ENCODE measurements at regions not wholly inside any gene's neighbourhood (a gene's known extent, or its start where the extent isn't known, plus 50 kb on each side); places are given as distances from the start of the nearest gene placed in this dataset.

GRCh38 chr17:62913991-62914570, 52.0 kb upstream of the TANC2 start:
- CTCF ChIA-PET: no interaction called here
- POLR2A ChIA-PET: no interaction called here
- TF ChIP-seq FOXM1 (IDR thresholded peaks at IDR 0.05; ENCODE audit: borderline replicate concordance): no peak
- no peak for TF ChIP-seq SUZ12 (IDR thresholded peaks at IDR 0.05)
- no peak for TF ChIP-seq ELF4 (IDR thresholded peaks at IDR 0.05)
- TF ChIP-seq ARNT (IDR thresholded peaks at IDR 0.05): no peak
- no peak for TF ChIP-seq ZNF384 (IDR thresholded peaks at IDR 0.05)
- no peak for TF ChIP-seq SP1 (IDR thresholded peaks at IDR 0.05)
- DNase-seq (ENCODE audit: extremely low spot score): no peak

GRCh38 chr17:62912363-62912762, 53.7 kb upstream of the TANC2 start:
- ChIA-PET CTCF (no interaction called here), POLR2A (no interaction called here)
- TF ChIP-seq CTBP1 (IDR thresholded peaks at IDR 0.05; ENCODE audit: borderline replicate concordance): no peak
- TF ChIP-seq HDGF (IDR thresholded peaks at IDR 0.05; ENCODE audit: borderline replicate concordance): no peak
- no peak for TF ChIP-seq FOXM1 (IDR thresholded peaks at IDR 0.05; ENCODE audit: borderline replicate concordance)
- no peak for TF ChIP-seq ZNF384 (IDR thresholded peaks at IDR 0.05)
- no peak for TF ChIP-seq TARDBP (IDR thresholded peaks at IDR 0.05)
- no peak for TF ChIP-seq ARNT (IDR thresholded peaks at IDR 0.05)
- no peak for TF ChIP-seq FOXK2 (IDR thresholded peaks at IDR 0.05)
- TF ChIP-seq L3MBTL2 (conservative IDR thresholded peaks at IDR 0.05): no peak
- no peak for TF ChIP-seq PKNOX1 (IDR thresholded peaks at IDR 0.05)
- TF ChIP-seq SUZ12 (IDR thresholded peaks at IDR 0.05): no peak
- TF ChIP-seq ELF4 (IDR thresholded peaks at IDR 0.05): no peak
- no peak for TF ChIP-seq NFRKB (IDR thresholded peaks at IDR 0.05)
- no peak for TF ChIP-seq SP1 (IDR thresholded peaks at IDR 0.05)
- no peak for TF ChIP-seq FOXA1 (IDR thresholded peaks at IDR 0.05)
- no peak for TF ChIP-seq BHLHE40 (IDR thresholded peaks at IDR 0.05; ENCODE audit: borderline replicate concordance)
- no peak for TF ChIP-seq LEF1 (IDR thresholded peaks at IDR 0.05; ENCODE audit: borderline replicate concordance)
- DNase-seq (ENCODE audit: extremely low spot score): no peak

- TF ChIP-seq LEF1 (IDR thresholded peaks at IDR 0.05; ENCODE audit: borderline replicate concordance) (no peak), FOXK2 (IDR thresholded peaks at IDR 0.05) (no peak), ELF4 (IDR thresholded peaks at IDR 0.05) (no peak), BHLHE40 (IDR thresholded peaks at IDR 0.05; ENCODE audit: borderline replicate concordance) (no peak), FOXM1 (IDR thresholded peaks at IDR 0.05; ENCODE audit: borderline replicate concordance) (no peak), L3MBTL2 (conservative IDR thresholded peaks at IDR 0.05) (no peak), NFRKB (IDR thresholded peaks at IDR 0.05) (no peak), FOXA1 (IDR thresholded peaks at IDR 0.05) (no peak)
- DNase-seq (ENCODE audit: extremely low spot score): no peak
- POLR2A ChIA-PET: no interaction called here
- CTCF ChIA-PET: no interaction called here
Observed at GRCh38 chr17:62911114-62911513, 54.9 kb upstream of the TANC2 start.

GRCh38 chr17:62910277-62910676, 55.8 kb upstream of the TANC2 start:
- TF ChIP-seq FOXA1 (IDR thresholded peaks at IDR 0.05) (no peak), BHLHE40 (IDR thresholded peaks at IDR 0.05; ENCODE audit: borderline replicate concordance) (no peak), ZNF384 (IDR thresholded peaks at IDR 0.05) (no peak), PKNOX1 (IDR thresholded peaks at IDR 0.05) (no peak), ELF4 (IDR thresholded peaks at IDR 0.05) (no peak), HDGF (IDR thresholded peaks at IDR 0.05; ENCODE audit: borderline replicate concordance) (no peak), FOXK2 (IDR thresholded peaks at IDR 0.05) (no peak), NFRKB (IDR thresholded peaks at IDR 0.05) (no peak), CTBP1 (IDR thresholded peaks at IDR 0.05; ENCODE audit: borderline replicate concordance) (no peak), SUZ12 (IDR thresholded peaks at IDR 0.05) (no peak), LEF1 (IDR thresholded peaks at IDR 0.05; ENCODE audit: borderline replicate concordance) (no peak), SP1 (IDR thresholded peaks at IDR 0.05) (no peak), L3MBTL2 (conservative IDR thresholded peaks at IDR 0.05) (no peak), ARNT (IDR thresholded peaks at IDR 0.05) (no peak), TARDBP (IDR thresholded peaks at IDR 0.05) (no peak), FOXM1 (IDR thresholded peaks at IDR 0.05; ENCODE audit: borderline replicate concordance) (no peak)
- ChIA-PET CTCF (no interaction called here), POLR2A (no interaction called here)
- no peak for DNase-seq (ENCODE audit: extremely low spot score)

- no peak for TF ChIP-seq NFRKB (IDR thresholded peaks at IDR 0.05)
- no peak for TF ChIP-seq ARNT (IDR thresholded peaks at IDR 0.05)
- CTCF ChIA-PET: no interaction called here
- POLR2A ChIA-PET: no interaction called here
- DNase-seq (ENCODE audit: extremely low spot score): no peak
Observed at GRCh38 chr17:62907961-62908360, 58.1 kb upstream of the TANC2 start.

GRCh38 chr17:62906881-62907280, 59.2 kb upstream of the TANC2 start:
- no peak for DNase-seq (ENCODE audit: extremely low spot score)
- ChIA-PET POLR2A (no interaction called here), CTCF (no interaction called here)
- TF ChIP-seq FOXA1 (IDR thresholded peaks at IDR 0.05) (no peak), SUZ12 (IDR thresholded peaks at IDR 0.05) (no peak), FOXK2 (IDR thresholded peaks at IDR 0.05) (no peak), NFRKB (IDR thresholded peaks at IDR 0.05) (no peak)

- TF ChIP-seq CTBP1 (IDR thresholded peaks at IDR 0.05; ENCODE audit: borderline replicate concordance): no peak
- TF ChIP-seq ARNT (IDR thresholded peaks at IDR 0.05): no peak
- TF ChIP-seq TARDBP (IDR thresholded peaks at IDR 0.05): no peak
- TF ChIP-seq SP1 (IDR thresholded peaks at IDR 0.05): no peak
- no peak for TF ChIP-seq BHLHE40 (IDR thresholded peaks at IDR 0.05; ENCODE audit: borderline replicate concordance)
- no peak for TF ChIP-seq LEF1 (IDR thresholded peaks at IDR 0.05; ENCODE audit: borderline replicate concordance)
- TF ChIP-seq SUZ12 (IDR thresholded peaks at IDR 0.05): no peak
- TF ChIP-seq FOXM1 (IDR thresholded peaks at IDR 0.05; ENCODE audit: borderline replicate concordance): no peak
- TF ChIP-seq NFRKB (IDR thresholded peaks at IDR 0.05): no peak
- no peak for TF ChIP-seq ZNF384 (IDR thresholded peaks at IDR 0.05)
- no peak for TF ChIP-seq FOXA1 (IDR thresholded peaks at IDR 0.05)
- no peak for TF ChIP-seq FOXK2 (IDR thresholded peaks at IDR 0.05)
- TF ChIP-seq HDGF (IDR thresholded peaks at IDR 0.05; ENCODE audit: borderline replicate concordance): no peak
- TF ChIP-seq L3MBTL2 (conservative IDR thresholded peaks at IDR 0.05): no peak
- TF ChIP-seq PKNOX1 (IDR thresholded peaks at IDR 0.05): no peak
- no peak for DNase-seq (ENCODE audit: extremely low spot score)
- ChIA-PET POLR2A (no interaction called here), CTCF (no interaction called here)
Observed at GRCh38 chr17:62905233-62905632, 60.8 kb upstream of the TANC2 start.
